VCaP (cell line): ENCODE measurements at regions not wholly inside any gene's neighbourhood (a gene's known extent, or its start where the extent isn't known, plus 50 kb on each side); places are given as distances from the start of the nearest gene placed in this dataset.

Source experiments
- H3K27ac ChIP-seq: fragments of 450-650 bp; 2 replicates; pipeline ENCODE4 v1.5.1; 2017
- TF ChIP-seq, protein P1 (sequence below): fragments of 450-650 bp; conservative IDR thresholded peaks from 2 replicates; pipeline ENCODE4 v1.5.1; 2017; ENCODE audit warnings: mild to moderate bottlenecking, moderate library complexity

GRCh38 chr10:31617133-31617532 lies 298.1 kb downstream of the ZEB1 start:
- no peak overlapping the region for H3K27ac ChIP-seq
- TF ChIP-seq, protein P1, sequence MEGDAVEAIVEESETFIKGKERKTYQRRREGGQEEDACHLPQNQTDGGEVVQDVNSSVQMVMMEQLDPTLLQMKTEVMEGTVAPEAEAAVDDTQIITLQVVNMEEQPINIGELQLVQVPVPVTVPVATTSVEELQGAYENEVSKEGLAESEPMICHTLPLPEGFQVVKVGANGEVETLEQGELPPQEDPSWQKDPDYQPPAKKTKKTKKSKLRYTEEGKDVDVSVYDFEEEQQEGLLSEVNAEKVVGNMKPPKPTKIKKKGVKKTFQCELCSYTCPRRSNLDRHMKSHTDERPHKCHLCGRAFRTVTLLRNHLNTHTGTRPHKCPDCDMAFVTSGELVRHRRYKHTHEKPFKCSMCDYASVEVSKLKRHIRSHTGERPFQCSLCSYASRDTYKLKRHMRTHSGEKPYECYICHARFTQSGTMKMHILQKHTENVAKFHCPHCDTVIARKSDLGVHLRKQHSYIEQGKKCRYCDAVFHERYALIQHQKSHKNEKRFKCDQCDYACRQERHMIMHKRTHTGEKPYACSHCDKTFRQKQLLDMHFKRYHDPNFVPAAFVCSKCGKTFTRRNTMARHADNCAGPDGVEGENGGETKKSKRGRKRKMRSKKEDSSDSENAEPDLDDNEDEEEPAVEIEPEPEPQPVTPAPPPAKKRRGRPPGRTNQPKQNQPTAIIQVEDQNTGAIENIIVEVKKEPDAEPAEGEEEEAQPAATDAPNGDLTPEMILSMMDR: no peak

DNA sequence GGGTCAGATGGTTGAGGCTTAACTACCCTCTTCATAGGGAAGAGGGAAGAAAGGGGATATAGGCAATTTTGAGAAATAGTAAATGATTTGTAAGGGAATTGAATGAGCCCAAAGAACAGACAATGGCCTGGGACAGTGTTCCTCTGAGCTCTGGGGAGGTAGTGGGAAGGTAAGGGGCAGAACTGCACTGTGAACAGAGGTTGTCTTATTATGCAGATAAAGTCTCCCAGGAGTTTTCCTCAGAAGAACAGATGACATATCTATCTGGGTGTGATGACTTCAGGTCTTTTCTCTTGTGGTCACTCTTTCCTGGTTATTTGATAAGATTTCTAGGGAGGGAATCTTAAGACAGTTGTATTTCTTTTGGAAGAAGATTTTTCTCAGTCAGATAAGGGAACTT lies 296.1 kb downstream of the ZEB1 start:
- no peak overlapping the region for H3K27ac ChIP-seq
- TF ChIP-seq, protein P1: no peak

DNA sequence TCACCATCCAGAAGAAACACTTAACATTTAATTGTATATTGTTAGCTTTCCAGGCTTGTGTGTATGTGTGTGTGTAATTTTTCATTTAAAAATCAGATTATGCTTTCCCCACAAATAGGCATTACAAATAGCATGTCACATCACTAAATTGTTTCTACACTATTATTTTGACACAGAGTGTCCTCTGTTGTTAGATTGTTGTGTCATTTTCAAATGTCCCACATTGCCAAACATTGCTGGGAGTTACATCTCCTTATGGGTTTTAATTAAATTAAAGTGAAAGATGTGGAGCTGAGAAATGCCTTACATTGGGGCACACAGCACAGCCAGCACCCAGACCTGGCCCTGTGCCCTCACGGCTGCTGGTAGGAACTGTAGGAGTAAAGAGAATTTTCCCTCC lies 295.6 kb downstream of the ZEB1 start:
- no peak overlapping the region for H3K27ac ChIP-seq
- TF ChIP-seq, protein P1: no peak

DNA sequence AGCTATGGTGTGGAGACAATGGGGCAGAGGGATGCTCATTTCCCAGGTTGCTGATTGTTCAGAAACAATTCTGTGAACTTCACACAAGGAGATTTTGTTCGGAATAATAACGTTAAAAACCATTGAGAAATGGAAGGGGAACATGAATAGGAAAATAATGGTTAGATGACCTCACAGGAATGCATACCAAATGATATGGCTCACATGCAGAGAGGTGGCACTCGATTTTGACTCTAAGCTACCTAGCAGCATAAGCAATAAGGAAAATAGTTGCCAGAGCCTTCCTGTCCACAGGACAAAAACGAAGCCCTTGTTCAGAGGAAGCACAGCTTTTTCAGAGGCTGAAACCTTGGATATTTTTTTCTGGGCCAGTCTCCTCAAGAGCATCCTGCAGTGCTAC lies 293.1 kb downstream of the ZEB1 start:
- TF ChIP-seq, protein P1: no peak
- no peak overlapping the region for H3K27ac ChIP-seq

GRCh38 chr10:31611161-31611560 lies 292.1 kb downstream of the ZEB1 start:
- TF ChIP-seq, protein P1: no peak
- H3K27ac ChIP-seq: no peak overlapping the region

DNA sequence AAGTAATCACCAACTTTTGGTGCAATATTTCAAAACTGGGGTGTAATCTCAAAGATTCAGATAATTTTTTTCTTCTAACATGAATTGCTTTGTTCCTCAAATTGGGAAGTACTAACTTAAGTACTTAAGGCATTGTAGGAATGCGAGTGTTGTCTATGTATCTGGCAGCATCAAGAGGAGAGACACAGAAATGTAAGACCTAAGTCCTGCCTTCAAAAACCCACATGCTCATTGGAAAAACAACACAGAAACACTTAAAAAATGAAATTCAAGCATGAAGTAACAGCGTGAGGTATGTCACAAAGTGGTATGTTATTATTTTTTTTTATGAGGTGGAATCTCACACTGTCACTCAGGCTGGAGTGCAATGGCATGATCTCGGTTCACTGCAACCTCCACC lies 288.5 kb downstream of the ZEB1 start:
- TF ChIP-seq, protein P1: no peak
- H3K27ac ChIP-seq: no peak overlapping the region

- no peak overlapping the region for H3K27ac ChIP-seq
- TF ChIP-seq, protein P1: no peak
Observed at GRCh38 chr10:31606841-31607240, 287.8 kb downstream of the ZEB1 start.
